ENCODE measurements at regions not wholly inside any gene's neighbourhood (a gene's known extent, or its start where the extent isn't known, plus 50 kb on each side); places are given as distances from the start of the nearest gene placed in this dataset.
"Not testable (repeated sequence)": the region's sequence is repeated elsewhere in the genome, so short reads cannot be mapped to it uniquely, and the experiment has no call there.

GRCh38 chr5:135179308-135179980 is 145.4 kb upstream of the PITX1 start:
- no peak for DNase-seq (ENCODE audit: low read depth in 2 of 2)

- DNase-seq (ENCODE audit: low read depth in 2 of 2), result no peak
These were observed 144.6 kb upstream of the PITX1 start for GRCh38 chr5:135178476-135179155.

- no peak for DNase-seq (ENCODE audit: low read depth in 2 of 2)
These were observed 143.6 kb upstream of the PITX1 start for GRCh38 chr5:135177591-135177990.

- no peak for DNase-seq (ENCODE audit: low read depth in 2 of 2)
These were observed 143.0 kb upstream of the PITX1 start for GRCh38 chr5:135176991-135177390.

DNA sequence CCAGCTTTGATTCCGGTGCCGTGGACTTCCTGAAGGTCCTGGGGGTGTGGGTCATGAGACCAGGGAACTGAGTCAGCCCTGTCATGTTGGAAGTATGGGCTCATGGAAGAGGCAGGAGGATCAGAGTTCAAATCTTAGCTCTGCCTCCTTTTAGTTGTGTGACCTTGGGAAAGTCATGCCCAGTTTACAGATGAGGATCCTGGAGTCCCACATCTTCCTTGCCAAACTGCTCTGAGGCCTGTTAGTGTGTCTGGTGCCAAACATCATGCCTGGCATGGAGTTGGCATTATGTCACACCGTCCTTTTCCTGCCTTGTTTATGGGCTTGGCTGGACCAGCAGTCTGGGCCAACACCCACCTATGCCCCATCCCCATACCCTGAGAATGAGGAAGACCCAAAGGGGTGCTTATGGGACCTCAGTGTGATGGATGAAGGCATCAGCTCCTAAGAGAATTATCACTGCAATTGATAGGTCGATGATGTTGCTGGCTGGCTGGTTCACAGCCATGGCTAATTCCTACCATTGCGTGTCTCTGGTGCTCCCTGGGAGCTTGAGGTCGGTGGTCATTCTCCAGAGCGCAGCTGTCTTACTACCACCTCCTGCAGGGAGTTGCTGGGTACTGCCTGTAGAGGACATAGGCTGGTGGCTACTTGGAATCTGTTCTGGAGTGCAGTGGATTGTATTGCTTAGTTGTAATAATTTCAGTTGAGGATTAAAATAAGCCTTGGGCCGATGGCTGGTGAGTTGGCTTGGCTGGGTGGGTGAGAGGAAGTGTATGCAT is 140.5 kb upstream of the PITX1 start:
- DNase-seq (ENCODE audit: low read depth in 2 of 2), result no peak

DNA sequence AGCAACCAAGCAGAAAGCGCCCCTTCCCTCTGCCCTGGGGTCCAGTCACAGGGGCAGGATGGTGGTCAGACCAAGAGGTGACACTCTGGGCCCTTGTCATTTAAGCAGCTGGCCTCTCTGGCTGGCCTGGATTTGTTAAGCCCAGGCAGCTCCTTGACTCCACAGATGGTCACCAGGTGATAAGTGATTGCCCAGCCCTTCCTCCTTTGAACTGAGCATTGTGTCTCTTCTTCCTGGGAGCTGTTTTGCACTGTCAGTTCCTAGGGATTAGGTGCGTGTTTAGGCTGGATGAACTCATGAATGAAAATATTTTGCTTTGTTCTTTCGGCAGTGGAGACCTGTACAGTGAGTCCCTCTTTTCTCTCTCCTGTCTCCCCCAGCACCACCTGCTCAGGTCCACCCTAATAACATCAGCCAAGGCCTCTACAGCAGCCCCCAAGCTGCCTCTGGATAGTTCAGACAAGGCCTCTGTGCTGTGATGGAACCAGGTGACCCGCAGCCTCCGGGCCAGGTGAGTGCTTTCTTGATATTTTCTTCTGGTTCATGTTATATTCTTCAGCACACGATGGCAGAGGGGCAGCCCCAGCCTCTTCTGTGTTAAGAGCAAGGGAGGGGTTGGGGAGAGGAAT is 139.7 kb upstream of the PITX1 start:
- DNase-seq (ENCODE audit: low read depth in 2 of 2), result no peak

DNA sequence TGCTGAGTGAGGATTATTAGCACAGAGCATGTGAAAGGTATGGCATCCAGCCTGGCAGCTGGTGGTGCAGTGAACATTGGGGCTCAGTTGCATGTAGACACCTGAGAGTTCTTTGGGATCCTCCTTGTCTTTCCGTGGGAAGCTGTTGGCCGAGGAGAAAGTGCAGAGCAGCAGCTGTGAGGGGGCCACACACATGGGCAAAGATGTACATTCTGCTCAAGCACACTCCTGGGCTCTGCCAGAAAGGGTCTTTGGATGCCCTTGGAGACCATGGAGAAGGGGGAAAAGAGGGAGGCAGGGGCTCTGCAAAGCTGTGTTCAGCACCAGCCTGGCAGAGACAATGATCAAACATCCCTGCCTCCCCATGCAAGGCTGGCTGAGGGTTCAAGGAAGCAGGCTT is 138.7 kb upstream of the PITX1 start:
- no peak for DNase-seq (ENCODE audit: low read depth in 2 of 2)

DNA sequence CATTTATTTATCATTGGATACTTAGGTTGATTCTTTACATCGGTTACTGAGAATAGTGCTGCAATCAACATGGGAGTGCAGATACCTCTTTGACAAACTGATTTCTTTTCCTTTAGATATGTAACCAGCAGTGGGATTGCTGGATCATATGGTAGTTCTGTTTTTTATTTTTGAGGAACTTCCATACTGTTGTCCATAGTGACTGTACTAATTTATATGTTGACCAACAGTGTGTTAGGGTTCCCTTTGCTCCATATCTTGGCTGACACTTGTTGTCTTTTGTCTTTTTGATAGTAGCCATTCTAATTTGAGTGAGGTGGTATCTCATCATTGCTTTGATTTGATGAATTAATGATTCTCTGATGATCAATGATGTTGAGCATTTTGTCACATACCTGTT is 137.3 kb upstream of the PITX1 start:
- no peak for DNase-seq (ENCODE audit: low read depth in 2 of 2)

DNA sequence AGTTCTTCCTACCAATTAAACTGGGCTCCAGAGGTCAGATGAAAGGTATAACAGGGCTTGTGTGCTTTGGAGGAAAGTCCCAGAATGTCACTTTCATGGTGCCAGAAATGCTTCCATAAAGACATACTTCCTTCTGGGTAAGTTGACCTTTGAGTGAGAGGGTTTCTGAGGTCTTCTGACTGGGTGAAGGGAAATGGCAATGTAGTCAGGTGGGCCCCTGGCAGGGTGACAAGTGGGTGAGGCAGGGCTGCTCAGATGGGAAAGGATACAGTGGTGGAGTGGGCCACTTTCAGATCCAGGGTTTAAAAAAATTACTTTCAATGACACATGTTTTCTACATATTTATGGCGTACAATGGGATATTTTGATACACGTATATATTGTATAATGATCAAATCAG is 136.5 kb upstream of the PITX1 start:
- DNase-seq (ENCODE audit: low read depth in 2 of 2), result no peak

DNA sequence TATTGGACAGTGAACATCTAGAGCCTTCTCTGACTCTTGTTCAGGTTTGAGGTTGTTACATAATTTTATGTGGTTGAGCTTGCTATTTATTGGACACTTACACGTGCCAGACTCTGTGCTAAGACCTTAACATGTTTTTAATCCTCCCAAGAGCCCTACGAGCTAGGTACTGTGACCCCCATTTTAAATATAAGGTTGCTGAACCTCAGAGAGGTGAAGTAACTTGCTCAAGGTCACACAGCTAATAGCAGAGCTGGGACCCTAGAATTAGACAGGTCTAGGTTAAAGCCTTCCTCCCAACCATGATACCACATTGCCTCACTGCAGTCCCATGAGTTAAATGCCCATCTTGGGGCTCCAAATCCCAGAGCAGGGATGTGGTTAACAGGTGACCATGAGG is 135.7 kb upstream of the PITX1 start:
- no peak for DNase-seq (ENCODE audit: low read depth in 2 of 2)

- no peak for DNase-seq (ENCODE audit: low read depth in 2 of 2)
These were observed 133.6 kb upstream of the PITX1 start for GRCh38 chr5:135167634-135168033.

GRCh38 chr5:135164873-135165614 is 131.0 kb upstream of the PITX1 start:
- DNase-seq (ENCODE audit: low read depth in 2 of 2), result not testable (repeated sequence)

GRCh38 chr5:135163964-135164363 is 129.9 kb upstream of the PITX1 start:
- DNase-seq (ENCODE audit: low read depth in 2 of 2), result no peak

- DNase-seq (ENCODE audit: low read depth in 2 of 2), result no peak
These were observed 129.4 kb upstream of the PITX1 start for GRCh38 chr5:135163391-135163790.

GRCh38 chr5:135162661-135163265 is 128.7 kb upstream of the PITX1 start:
- no peak for DNase-seq (ENCODE audit: low read depth in 2 of 2)

DNA sequence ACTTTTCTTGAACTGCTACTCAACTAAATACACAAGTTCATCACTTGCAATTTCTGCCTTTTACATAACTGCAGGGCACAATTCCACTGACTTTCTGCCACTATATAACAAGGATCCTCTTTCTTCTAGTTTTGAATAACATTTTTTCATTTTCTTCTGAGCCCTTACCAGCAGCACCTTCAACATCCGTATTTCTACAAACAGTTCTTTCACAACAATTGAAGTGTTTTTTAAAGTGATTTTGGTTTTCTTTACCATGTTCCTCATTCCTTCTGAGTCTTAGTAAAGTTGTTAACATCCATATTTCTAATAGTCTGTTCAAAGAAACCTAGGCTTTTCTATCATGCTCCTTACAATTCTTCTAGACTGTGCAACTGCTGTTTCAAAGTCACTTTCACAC is 127.2 kb upstream of the PITX1 start:
- DNase-seq (ENCODE audit: low read depth in 2 of 2), result no peak

DNA sequence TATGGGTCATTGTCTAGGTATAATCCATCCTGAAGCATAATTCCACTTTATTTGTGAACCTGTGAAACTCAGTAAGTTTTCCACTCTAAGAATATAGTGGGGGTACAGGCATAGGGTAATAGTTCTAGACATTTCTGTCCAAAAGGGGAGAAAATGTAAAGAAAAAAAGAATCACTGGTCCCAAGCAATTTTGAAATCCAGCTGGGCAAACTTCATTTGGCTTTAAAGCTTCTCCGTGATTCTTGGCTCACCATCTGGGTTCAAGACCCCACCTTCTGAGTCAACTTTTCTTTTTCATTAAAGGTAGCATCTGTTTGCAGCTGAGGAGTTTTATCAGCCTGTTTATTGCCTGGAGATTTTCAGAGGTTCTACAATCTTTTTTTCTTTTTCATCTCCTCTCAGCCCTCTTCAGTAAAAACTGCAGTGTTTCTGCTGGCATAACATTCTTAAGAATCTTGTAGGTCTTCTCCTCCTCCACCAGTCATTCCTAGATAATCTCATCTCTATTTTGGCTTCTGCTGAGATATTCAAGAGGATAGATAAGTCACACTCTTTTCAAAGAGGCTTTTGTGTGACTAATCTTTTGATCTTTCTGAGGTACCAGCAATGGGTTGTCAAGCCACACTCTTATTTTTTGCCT is 126.1 kb upstream of the PITX1 start:
- DNase-seq (ENCODE audit: low read depth in 2 of 2), result no peak

- DNase-seq (ENCODE audit: low read depth in 2 of 2), result no peak
These were observed 125.6 kb upstream of the PITX1 start for GRCh38 chr5:135159626-135160025.

DNA sequence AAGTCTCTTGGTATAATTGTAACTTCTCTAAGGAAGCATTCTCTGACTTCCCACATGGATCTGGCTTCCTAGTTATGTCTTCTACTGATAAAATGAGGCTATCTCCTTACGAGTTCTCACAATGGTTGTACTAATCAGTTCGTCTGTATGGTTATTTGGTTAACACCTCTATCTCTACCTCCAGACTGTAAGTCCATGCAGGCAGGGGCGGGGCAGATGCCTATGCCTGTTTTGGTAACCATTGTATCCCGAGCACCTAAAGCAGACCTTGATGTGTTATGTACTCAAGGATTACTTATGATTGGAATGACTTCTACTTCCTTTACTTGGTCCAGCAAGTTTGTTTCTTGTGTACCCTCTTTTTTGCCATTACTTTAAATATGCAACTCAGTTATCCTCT is 125.0 kb upstream of the PITX1 start:
- DNase-seq (ENCODE audit: low read depth in 2 of 2), result no peak

DNA sequence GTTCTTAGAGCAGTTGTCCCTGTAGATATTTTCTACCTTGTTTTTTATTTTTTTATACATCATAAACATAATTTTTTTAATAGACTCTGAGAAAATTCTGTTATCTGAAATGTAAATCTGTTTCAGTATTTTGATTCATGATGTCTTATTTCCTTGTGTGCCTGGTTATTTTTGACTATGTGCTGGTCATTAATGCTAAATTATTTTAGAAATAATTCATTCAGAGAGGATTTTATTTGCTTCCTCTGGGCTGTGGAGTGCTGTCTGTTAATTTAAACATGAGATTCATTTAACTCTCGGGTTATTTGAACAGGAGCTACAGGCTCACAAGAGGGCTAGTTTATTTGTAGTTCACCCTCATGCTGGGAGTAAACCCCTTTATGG is 124.3 kb upstream of the PITX1 start:
- DNase-seq (ENCODE audit: low read depth in 2 of 2), result no peak
